Dendritic cell treated with granulocyte-macrophage colony-stimulating factor and Interleukin-4, amounts not matched to agents 40 ng/mL and 50 ng/mL, for 4 days (primary cell): ENCODE measurements at regions not wholly inside any gene's neighbourhood (a gene's known extent, or its start where the extent isn't known, plus 50 kb on each side); places are given as distances from the start of the nearest gene placed in this dataset.

Experiments
- H3K27ac Mint-ChIP-seq: one replicate; pipeline ENCODE4 v1.8.0; 2022; ENCODE audit warnings: mild to moderate bottlenecking, mixed read lengths
- H3K27me3 Mint-ChIP-seq: one replicate; pipeline ENCODE4 v1.8.0; 2022; ENCODE audit warnings: mild to moderate bottlenecking, mixed read lengths
- H3K36me3 Mint-ChIP-seq: one replicate; pipeline ENCODE4 v1.8.0; 2022; ENCODE audit warnings: low read depth, mixed read lengths
- H3K4me1 Mint-ChIP-seq: one replicate; pipeline ENCODE4 v1.8.0; 2022; ENCODE audit warnings: low read depth, mixed read lengths
- H3K4me3 Mint-ChIP-seq: one replicate; pipeline ENCODE4 v1.8.0; 2022; ENCODE audit warnings: mild to moderate bottlenecking, moderate library complexity, mixed read lengths
- H3K9me3 Mint-ChIP-seq: one replicate; pipeline ENCODE4 v1.8.0; 2022; ENCODE audit warnings: mixed read lengths
- intact Hi-C: fragments of 100-400 bp; cut with micrococcal nuclease; formaldehyde crosslinking; loops from one replicate; pipeline ENCODE4 v1.15.0; 2022

GRCh38 chr4:26094076-26094475 lies 180.1 kb downstream of the SMIM20 start:
- Mint-ChIP-seq H3K36me3 (peaks cover 7% of the 10 kb centered on the region), H3K27ac (no peak overlapping the region), H3K27me3 (no peaks in the 10 kb centered on the region), H3K4me1 (peaks cover 27% of the 10 kb centered on the region), H3K4me3 (no peak overlapping the region), H3K9me3 (peaks cover 39% of the 10 kb centered on the region)
- intact Hi-C loops, result no loop called here

GRCh38 chr4:26094911-26095310 lies 180.9 kb downstream of the SMIM20 start:
- Mint-ChIP-seq H3K9me3 (peaks cover 47% of the 10 kb centered on the region), H3K4me3 (no peak overlapping the region), H3K36me3 (peaks cover 7% of the 10 kb centered on the region), H3K27me3 (no peaks in the 10 kb centered on the region), H3K27ac (no peak overlapping the region), H3K4me1 (peaks cover 28% of the 10 kb centered on the region)
- intact Hi-C loops, result no loop called here

DNA sequence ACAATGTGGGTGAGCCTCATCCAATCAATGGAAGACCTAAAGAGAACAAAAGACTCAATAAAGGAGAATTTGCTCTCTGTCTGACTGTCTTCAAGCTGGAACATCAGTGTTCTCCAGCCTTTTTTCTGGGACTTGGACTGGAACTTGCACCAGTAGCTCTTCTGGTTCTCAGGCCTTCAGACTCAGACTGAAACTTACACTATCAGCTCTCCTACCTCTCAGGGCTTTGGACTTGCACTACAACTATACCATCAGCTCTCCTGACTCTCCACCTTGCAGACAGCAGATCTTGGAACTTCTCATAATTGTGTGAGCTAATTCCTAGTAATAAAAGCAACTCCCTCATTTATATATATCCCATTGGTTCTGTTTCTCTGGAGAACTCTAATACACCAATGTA lies 185.9 kb downstream of the SMIM20 start:
- peaks cover 34% of the 10 kb centered on the region for H3K4me1 Mint-ChIP-seq
- H3K9me3 Mint-ChIP-seq, result peaks cover 43% of the 10 kb centered on the region
- H3K4me3 Mint-ChIP-seq, result no peak overlapping the region
- intact Hi-C loops, result no loop called here
- no peaks in the 10 kb centered on the region for H3K36me3 Mint-ChIP-seq
- H3K27ac Mint-ChIP-seq, result no peak overlapping the region
- H3K27me3 Mint-ChIP-seq, result no peaks in the 10 kb centered on the region

DNA sequence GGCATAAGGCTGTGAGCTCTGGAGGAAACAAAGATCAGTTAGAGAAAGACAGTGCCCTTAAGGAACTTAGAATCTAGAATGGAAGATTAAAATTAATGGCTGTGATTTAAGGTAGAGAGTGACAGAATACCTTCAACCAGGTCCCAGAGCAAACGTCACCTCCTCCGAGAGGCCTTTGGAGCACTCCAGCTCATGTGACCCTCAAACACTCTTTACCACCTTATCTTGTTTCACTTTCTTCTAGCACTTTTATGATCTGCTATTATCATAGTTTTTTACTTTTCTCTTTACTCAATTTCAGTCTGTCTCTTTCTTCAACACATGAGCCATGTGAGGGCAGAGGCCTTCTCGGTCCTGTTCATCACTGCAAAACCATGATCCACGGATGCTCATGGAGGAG lies 187.0 kb downstream of the SMIM20 start:
- no peak overlapping the region for H3K4me3 Mint-ChIP-seq
- peaks cover 36% of the 10 kb centered on the region for H3K4me1 Mint-ChIP-seq
- intact Hi-C loops, result no loop called here
- no peaks in the 10 kb centered on the region for H3K27me3 Mint-ChIP-seq
- H3K36me3 Mint-ChIP-seq, result peaks cover 6% of the 10 kb centered on the region
- no peak overlapping the region for H3K27ac Mint-ChIP-seq
- peaks cover 33% of the 10 kb centered on the region for H3K9me3 Mint-ChIP-seq

- Mint-ChIP-seq H3K27me3 (peaks cover 1% of the 10 kb centered on the region), H3K9me3 (peaks cover 13% of the 10 kb centered on the region), H3K27ac (no peak overlapping the region), H3K36me3 (peaks cover 6% of the 10 kb centered on the region), H3K4me3 (no peak overlapping the region), H3K4me1 (peaks cover 53% of the 10 kb centered on the region)
- intact Hi-C loops, result no loop called here
Observed at GRCh38 chr4:26104056-26104685, 190.2 kb downstream of the SMIM20 start.

GRCh38 chr4:26105337-26105736 lies 191.3 kb downstream of the SMIM20 start:
- peaks cover 10% of the 10 kb centered on the region for H3K9me3 Mint-ChIP-seq
- H3K36me3 Mint-ChIP-seq, result peaks cover 10% of the 10 kb centered on the region
- peaks cover 54% of the 10 kb centered on the region for H3K4me1 Mint-ChIP-seq
- no peak overlapping the region for H3K4me3 Mint-ChIP-seq
- peak overlapping the region; percentile 20 for H3K27ac Mint-ChIP-seq
- H3K27me3 Mint-ChIP-seq, result peaks cover 3% of the 10 kb centered on the region
- intact Hi-C loops, result loop anchor here (5.0 kb wide), 1 partner anchor 37 kb away; no protein-coding TSS in a partner anchor

GRCh38 chr4:26105815-26106699 lies 192.0 kb downstream of the SMIM20 start:
- H3K9me3 Mint-ChIP-seq, result peaks cover 16% of the 10 kb centered on the region
- H3K27ac Mint-ChIP-seq, result peak overlapping the region; percentile 85
- intact Hi-C loops, result loop anchor here (5.0 kb wide), 1 partner anchor 36 kb away; no protein-coding TSS in a partner anchor
- peaks cover 50% of the 10 kb centered on the region for H3K4me1 Mint-ChIP-seq
- H3K27me3 Mint-ChIP-seq, result peaks cover 8% of the 10 kb centered on the region
- H3K4me3 Mint-ChIP-seq, result no peak overlapping the region
- peaks cover 18% of the 10 kb centered on the region for H3K36me3 Mint-ChIP-seq

GRCh38 chr4:26106776-26107175 lies 192.8 kb downstream of the SMIM20 start:
- Mint-ChIP-seq H3K27ac (peak overlapping the region; percentile 85), H3K27me3 (peaks cover 13% of the 10 kb centered on the region), H3K36me3 (peaks cover 25% of the 10 kb centered on the region), H3K9me3 (peaks cover 23% of the 10 kb centered on the region), H3K4me3 (no peak overlapping the region), H3K4me1 (peaks cover 46% of the 10 kb centered on the region)
- intact Hi-C loops, result loop anchor here (5.0 kb wide), 1 partner anchor 36 kb away; no protein-coding TSS in a partner anchor

DNA sequence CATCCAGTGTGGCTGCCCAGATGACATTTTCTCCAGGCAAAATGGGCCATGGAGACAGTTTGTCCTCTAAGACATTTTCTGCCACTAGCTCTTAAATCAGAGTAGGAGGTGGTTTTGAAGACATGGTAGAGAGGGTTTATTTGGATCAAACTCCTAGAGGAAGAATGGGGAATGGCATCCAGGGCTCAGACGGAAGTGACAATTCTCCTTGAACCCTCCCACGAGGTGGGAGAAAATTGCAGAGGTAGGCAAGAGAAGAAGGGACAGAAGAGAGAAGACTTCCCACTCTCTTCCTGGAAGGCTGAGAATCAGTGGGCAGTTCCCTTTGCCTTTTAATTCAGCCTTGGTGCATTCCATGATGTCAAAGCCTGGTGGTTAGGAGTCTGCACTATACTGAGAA lies 194.0 kb downstream of the SMIM20 start:
- intact Hi-C loops, result loop anchor here (5.0 kb wide), 1 partner anchor 34 kb away; no protein-coding TSS in a partner anchor
- Mint-ChIP-seq H3K27me3 (peaks cover 13% of the 10 kb centered on the region), H3K4me3 (no peak overlapping the region), H3K36me3 (peaks cover 34% of the 10 kb centered on the region), H3K4me1 (peaks cover 46% of the 10 kb centered on the region), H3K9me3 (peaks cover 36% of the 10 kb centered on the region), H3K27ac (peak overlapping the region; percentile 85)

DNA sequence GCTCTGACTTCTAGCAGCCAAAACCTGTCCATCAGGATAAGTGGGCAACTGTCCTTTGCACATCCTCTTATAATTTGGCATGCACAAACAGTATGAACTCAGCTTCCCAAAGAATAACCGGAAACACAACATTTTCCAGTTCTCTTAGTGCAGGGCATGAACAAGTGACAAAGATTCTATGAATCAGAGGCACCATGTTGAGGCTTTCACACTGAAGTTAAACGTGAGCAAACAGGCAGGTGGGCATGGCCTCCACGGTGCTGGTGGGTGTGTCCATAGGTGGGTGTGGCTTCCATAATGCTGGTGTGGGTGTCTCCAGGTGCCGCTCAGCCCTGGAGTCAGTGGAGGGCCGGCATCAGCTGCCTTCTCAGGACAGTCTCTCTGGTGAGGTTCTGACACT lies 196.5 kb downstream of the SMIM20 start:
- intact Hi-C loops, result no loop called here
- peaks cover 53% of the 10 kb centered on the region for H3K9me3 Mint-ChIP-seq
- H3K36me3 Mint-ChIP-seq, result peaks cover 44% of the 10 kb centered on the region
- peaks cover 43% of the 10 kb centered on the region for H3K4me1 Mint-ChIP-seq
- peak overlapping the region; percentile 14 for H3K27ac Mint-ChIP-seq
- H3K4me3 Mint-ChIP-seq, result no peak overlapping the region
- peaks cover 13% of the 10 kb centered on the region for H3K27me3 Mint-ChIP-seq

DNA sequence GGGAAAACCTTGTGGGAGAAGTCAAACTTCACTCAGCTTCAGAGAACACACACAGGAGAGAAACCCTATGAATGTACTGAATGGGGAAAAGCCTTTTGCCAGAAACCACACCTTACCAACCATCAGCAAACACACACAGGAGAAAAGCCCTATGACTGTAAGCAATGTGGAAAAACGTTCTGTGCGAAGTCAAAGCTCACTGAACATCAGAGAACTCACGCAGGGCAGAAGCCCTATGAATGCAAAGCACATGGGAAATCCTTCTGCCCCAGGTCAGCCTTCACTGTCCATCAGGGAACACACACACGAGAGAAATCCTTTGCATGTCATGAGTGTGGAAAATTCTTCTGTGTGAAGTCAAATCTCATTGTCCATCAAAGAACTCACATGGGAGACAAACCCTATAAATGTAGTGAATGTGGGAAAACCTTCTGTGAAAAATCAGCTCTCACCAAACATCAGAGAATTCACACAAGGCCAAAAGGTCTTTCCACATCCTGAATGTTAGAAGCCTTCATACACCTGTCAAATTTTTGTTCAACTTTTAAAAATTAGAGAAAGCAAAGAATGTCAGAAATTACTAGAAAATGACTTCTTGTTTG lies 199.4 kb downstream of the SMIM20 start:
- intact Hi-C loops, result no loop called here
- peaks cover 47% of the 10 kb centered on the region for H3K36me3 Mint-ChIP-seq

GRCh38 chr4:26116057-26116456 lies 202.0 kb downstream of the SMIM20 start:
- Mint-ChIP-seq H3K9me3 (peaks cover 64% of the 10 kb centered on the region), H3K4me1 (peaks cover 12% of the 10 kb centered on the region)

More for the DNA sequence above, 199.4 kb downstream of the SMIM20 start:
- no peak overlapping the region for H3K4me3 Mint-ChIP-seq
- peaks cover 24% of the 10 kb centered on the region for H3K4me1 Mint-ChIP-seq
- no peak overlapping the region for H3K27ac Mint-ChIP-seq
- peaks cover 67% of the 10 kb centered on the region for H3K9me3 Mint-ChIP-seq
- peaks cover 22% of the 10 kb centered on the region for H3K27me3 Mint-ChIP-seq

DNA sequence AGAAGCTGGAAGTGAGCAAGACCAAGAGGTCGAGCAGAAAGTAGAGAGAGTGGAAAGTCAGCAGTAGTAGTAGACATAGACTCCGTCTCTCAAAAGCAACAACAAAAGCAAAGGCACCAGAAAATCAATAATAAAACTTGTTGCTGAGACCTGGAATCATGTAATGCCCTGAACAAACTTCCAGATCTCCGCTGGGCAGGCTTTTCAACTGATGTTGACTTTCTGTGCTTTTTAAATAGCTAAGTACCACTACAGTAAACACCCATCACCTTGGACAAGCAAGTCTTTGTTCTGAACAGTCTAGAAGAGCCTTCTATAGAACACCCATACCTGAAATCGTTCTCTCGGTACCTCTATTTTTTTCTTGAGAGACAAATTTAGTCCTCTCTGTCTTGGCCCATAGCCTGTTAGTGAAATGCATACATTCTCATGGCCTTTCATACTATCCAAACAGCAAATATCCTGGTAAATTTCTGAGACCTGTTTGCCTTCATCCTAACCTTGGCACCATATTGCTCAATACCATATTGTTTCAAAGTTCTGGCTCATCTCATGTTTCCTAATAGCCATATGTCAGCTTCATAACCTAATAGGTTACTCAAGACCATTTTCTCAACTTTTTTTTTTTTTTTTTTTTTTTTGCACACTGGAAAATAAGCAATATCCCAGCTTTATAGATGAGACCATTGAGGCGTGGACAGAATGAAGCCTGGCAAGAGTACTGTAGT lies 200.6 kb upstream of the RBPJ start:
- intact Hi-C loops, result no loop called here
- Mint-ChIP-seq H3K4me1 (peaks cover 13% of the 10 kb centered on the region), H3K36me3 (peaks cover 8% of the 10 kb centered on the region), H3K9me3 (peaks cover 29% of the 10 kb centered on the region), H3K27ac (no peak overlapping the region), H3K27me3 (peaks cover 15% of the 10 kb centered on the region), H3K4me3 (no peak overlapping the region)

More at GRCh38 chr4:26116057-26116456, 202.0 kb downstream of the SMIM20 start:
- peaks cover 36% of the 10 kb centered on the region for H3K36me3 Mint-ChIP-seq
- no peak overlapping the region for H3K4me3 Mint-ChIP-seq
- no peak overlapping the region for H3K27ac Mint-ChIP-seq
- peaks cover 19% of the 10 kb centered on the region for H3K27me3 Mint-ChIP-seq
- intact Hi-C loops, result no loop called here
